Skin of body (tissue), 1 donor: ENCODE measurements at regions not wholly inside any gene's neighbourhood (a gene's known extent, or its start where the extent isn't known, plus 50 kb on each side); places are given as distances from the start of the nearest gene placed in this dataset.
"Not testable (repeated sequence)": the region's sequence is repeated elsewhere in the genome, so short reads cannot be mapped to it uniquely, and the experiment has no call there.

Experiments used
- DNase-seq: peaks from one replicate; lab custom pipeline; 2025; lab: John Stamatoyannopoulos, UW

DNA sequence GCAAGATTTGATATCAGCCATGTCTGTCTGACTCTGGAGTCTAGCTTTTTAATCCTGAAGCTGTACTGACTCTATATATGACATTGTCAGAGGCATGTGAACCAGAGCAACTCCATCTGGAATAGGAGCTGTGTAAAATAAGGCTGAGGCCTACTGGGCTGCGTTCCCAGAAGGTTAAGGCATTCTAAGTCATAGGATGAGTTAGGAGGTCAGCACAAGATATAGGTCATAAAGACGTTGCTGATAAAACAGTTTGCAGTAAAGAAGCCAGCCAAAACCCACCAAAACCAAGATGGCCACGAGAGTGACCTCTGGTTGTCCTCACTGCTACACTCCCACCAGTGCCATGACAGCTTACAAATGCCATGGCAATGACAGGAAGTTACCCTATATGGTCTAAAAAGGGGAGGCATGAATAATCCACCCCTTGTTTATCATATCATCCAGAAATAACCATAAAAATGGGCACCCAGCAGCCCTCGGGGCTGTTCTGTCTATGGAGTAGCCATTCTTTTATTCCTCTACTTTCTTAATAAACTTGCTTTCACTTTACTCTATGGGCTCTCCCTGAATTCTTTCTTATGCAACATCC, 172.7 kb upstream of the KRR1 start:
- not testable (repeated sequence) for DNase-seq

DNA sequence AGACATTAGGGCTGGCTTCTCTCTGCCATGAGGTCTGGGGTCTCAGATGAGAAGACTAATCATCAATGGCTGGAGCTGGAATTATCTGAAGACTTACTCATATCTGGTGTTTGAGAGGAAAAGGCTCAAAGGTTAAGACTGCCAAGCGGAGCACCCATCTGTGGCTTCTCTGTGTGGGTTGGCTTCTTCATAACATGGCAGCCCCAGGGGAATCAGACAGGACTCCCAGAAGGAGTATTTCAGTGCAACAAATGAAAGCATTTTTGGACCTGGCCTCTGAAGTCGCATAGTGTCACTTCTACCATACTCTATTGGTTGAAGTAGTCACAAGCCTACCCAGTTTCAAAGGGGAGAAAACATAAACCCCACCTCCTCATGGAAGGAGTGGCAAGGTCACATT, 171.8 kb upstream of the KRR1 start:
- DNase-seq, result no peak

DNA sequence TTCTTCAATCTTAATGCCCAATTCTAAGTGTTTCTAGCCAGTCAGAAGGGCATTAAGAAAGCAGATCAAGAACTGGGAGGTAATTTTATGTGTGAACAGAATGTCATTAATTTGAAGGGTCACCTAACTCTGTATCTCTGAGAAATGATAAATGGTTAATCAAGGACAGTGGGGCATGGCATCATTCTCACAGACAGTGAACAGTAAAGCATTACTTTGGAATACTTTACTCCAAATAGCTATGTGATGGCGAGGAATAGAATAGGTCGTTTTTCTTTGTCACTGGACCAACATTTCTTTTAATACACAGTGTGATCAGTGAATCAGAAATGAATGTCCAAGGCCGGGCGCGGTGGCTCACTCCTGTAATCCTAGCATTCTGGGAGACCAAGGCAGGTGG, 166.1 kb upstream of the KRR1 start:
- DNase-seq, result no peak

GRCh38 chr12:75674393-75674792, 163.0 kb upstream of the KRR1 start:
- DNase-seq, result no peak

DNA sequence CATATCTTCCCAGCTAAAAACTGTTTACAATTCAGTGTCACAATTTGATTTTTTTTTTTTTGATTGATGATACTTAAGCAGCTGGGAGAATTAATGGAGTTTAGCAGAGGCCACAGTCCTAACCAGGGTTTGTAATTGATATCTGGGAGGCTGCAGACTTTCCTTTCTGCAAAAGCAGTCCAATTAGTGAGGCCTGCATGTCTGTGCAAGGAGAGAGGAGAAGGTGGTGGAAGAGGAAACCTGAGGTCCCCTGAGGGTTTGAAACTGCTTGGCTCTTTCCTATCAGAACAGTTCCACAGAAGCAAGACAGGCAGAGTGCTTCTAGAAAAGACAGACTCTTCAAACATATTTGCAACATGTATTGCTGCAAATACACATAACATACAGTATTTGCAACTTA, 160.8 kb upstream of the KRR1 start:
- no peak for DNase-seq

- no peak for DNase-seq
Measured at GRCh38 chr12:75670216-75670615, 158.8 kb upstream of the KRR1 start.

GRCh38 chr12:75666939-75667334, 155.5 kb upstream of the KRR1 start:
- DNase-seq, result no peak

DNA sequence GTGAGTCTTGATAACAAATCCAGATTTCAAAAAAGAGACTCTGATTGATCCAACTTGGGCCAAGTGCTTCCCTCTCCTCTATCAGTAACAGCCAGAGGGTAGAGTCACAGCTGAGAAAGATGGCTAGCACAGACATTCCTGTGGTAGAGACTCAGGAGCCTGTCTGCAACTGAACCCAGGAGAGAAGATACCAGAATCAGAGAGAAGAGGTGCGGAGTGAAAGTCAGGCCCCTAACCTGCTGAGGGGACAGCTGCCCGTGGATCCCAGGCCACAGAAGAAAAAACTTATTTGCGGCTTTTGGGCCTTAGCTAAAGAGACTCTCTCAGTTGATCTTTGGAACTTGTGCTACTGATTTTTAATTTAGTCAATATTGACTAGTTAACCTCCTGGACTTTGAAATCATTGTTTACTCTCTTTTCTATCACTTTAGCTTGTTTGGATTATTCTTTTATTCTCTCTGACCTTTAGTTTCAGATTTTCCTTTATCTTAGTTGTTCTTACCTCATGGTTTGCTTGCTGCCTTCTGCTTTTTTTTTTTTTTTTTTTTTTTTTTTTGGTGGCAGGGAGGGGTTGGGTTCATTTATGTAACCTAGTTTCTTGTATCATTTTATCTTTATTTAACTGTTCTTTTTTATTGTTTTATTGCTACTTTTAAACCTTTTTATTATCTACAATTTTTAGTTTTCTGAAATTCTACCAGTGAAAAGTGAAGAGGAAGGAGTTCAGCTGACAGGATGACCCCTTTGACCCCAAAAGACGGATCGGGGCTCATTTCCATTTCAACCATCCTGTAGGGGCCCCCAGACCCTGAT, 154.9 kb upstream of the KRR1 start:
- DNase-seq, result no peak

DNA sequence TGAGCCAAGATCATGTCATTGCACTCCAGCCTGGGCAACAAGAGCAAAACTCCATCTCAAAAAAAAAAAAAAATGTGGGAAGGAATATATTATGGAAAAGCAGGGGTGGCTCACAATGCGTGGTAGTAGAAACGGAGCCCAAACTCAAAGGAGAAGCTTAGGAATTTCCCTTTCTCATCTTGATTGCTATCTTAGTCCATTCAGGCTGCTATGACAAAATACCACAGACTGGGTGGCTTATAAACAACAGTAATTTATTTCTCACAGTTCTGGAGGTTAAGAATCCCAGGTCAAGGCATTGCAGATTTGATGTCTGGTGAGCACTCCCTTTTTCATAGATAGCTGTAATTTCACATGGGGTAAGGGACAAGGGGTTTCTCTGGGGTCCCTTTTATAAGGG, 153.8 kb upstream of the KRR1 start:
- DNase-seq, result no peak

- no peak for DNase-seq
Measured at GRCh38 chr12:75662511-75663159, 151.2 kb upstream of the KRR1 start.

DNA sequence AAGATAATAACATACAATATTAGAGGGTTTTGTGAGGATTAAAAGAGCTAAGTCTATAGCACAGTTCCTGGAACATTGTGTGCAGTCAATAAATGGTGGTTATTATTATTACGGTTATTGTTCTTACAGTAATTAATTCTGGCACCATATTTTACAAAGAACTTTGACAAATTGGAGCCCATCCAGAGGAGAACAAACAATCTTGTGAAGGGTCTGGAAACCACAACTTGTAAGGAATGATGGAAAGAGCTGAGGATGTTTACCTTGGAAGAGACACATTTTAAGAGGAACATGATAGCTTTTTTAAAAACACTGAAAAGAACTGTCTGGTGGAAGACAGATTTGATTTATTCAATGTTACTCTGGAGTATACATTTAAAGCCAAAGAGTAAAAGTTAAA, 150.5 kb upstream of the KRR1 start:
- DNase-seq, result no peak

DNA sequence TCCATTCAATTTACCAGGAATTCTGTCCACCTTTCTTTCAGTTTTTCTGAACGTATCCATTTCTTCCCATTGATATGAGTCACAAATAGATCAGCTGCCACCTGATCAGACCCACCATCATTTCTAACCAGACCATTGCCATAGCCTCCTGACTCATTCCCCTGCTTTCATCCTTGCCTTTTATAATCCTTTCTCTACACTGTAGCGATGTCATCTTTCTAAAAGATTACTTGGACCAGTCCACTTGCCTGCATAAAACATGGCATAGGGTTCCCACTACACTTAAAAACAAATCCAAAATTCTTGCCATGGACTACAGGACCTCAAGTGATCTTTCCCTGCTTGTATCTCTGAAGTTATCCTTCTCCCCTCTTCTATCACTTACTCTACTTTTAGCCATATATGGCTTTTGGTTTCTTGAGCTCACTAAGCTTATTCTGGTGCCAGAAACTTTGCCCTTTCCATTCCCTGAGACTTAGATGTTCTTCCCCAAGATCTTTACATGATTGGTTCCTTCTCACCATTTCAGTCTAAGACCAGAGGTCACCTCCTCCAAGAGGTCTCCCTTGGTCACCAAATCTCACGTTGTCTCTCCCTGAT, 149.5 kb upstream of the KRR1 start:
- DNase-seq, result no peak

GRCh38 chr12:75660107-75660530, 148.7 kb upstream of the KRR1 start:
- DNase-seq, result no peak

DNA sequence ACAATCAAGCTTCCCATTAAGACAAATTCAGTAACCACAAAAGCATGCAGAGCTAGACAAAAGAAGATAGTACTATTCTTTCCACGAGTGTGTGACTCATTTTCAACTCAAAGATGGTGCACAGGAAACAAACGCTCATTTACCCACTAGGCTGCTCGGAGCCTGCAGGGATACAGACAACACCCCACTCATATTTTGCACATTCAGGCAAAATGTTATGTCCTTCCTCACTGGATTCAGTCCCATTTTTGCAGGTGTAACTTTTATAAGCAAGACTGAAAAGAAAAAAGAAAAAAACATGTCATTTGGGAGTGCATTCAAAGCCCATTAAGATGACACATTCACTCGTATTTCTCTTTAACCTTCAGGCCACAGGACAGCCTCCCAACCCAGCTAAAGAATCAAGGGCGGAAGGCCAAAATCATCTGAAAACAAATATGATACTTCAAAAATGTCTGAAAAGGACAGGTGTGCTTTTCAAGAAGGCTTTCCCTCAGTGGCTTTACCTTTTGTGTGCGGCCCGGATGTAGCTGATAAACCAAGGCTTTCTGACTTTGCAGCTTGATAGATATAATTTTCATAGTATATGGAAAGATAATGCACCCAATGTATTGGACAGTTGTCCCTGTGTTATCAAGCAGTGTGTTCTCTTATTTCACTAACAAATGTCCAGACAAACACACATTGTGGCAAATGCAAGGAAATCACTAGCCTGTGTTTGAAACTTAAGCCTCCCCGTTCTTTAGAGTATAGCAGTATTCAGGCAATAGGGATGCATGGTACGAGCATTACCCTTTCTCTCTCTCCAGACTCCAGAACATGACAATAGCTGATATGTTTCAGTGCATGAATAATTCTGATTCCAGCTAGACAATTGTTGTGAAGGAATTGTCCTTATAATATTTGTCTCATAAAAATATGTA, 147.8 kb upstream of the KRR1 start:
- peak; percentile 18 for DNase-seq

- DNase-seq, result no peak
Measured at GRCh38 chr12:75658286-75658685, 146.9 kb upstream of the KRR1 start.

- no peak for DNase-seq
Measured at GRCh38 chr12:75657831-75658230, 146.4 kb upstream of the KRR1 start.

DNA sequence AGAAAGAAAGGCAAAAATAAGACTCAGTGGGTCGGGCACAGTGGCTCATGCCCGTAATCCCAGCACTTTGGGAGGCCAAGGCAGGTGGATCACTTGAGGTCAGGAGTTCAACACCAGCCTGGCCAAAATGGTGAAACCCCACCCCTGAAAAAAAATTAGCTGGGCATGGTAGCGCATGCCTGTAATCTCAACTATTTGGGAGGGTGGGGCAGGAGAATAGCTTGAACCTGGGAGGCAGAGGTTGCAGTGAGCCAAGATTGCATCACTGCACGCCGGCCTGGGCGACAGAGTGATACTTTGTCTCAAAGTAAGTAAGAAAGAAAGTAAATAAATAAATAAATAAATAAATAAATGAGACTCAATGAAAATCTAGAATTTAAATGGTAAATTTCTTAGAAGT, 145.9 kb upstream of the KRR1 start:
- DNase-seq, result not testable (repeated sequence)

DNA sequence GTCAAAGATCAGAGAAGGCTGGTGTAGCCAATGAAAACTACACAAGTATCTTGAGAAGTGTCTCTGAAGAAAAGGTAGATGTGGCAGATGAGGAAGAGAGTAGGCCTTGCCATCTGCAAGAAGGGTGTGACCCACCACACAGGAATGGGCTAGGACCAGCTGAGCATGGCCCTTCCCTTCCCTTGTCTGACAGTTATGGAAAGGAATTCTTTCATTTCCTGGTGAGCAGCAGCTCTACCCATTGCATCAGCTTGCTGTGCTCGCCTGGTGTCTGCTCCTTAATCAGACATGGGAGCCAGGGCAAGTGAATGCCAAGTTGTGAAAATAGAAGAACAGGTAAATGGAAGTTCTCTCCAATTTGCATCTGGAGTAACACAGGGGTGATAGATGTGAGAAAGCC, 145.2 kb upstream of the KRR1 start:
- no peak for DNase-seq

- DNase-seq, result no peak
Measured at GRCh38 chr12:75656210-75656609, 144.8 kb upstream of the KRR1 start.

GRCh38 chr12:75655315-75655806, 144.0 kb upstream of the KRR1 start:
- DNase-seq, result no peak

GRCh38 chr12:75651342-75651695, 139.9 kb upstream of the KRR1 start:
- DNase-seq, result no peak
